HG03457 (cell line): ENCODE measurements at regions not wholly inside any gene's neighbourhood (a gene's known extent, or its start where the extent isn't known, plus 50 kb on each side); places are given as distances from the start of the nearest gene placed in this dataset.
"Not testable (repeated sequence)": the region's sequence is repeated elsewhere in the genome, so short reads cannot be mapped to it uniquely, and the experiment has no call there.

Source experiments
- ATAC-seq: cut with Tn5 transposase; IDR thresholded peaks from one replicate; pipeline ENCODE4 v1.9.1; 2021; ENCODE audit warnings: moderate number of reproducible peaks; ENCODE audit not compliant: unreplicated experiment

DNA sequence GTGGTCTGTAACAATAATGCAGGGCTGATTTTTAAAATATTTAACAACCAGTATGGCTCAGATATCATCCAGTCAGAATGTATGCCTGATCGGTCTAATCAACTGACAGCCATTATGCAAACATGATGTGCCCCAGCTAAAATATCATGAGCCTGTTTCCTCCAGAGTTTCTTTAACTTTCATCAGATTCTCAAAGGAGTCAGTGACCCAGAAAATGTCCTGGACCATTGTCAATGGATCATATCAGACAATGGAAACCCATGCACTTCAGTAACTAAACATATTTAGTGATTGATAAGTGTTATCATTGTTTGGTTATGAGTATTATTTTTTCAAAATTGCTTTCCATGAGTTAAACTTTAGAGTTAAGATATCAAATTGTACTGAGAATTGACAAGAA lies 173.5 kb downstream of the LMBRD1 start:
- no peak for ATAC-seq

DNA sequence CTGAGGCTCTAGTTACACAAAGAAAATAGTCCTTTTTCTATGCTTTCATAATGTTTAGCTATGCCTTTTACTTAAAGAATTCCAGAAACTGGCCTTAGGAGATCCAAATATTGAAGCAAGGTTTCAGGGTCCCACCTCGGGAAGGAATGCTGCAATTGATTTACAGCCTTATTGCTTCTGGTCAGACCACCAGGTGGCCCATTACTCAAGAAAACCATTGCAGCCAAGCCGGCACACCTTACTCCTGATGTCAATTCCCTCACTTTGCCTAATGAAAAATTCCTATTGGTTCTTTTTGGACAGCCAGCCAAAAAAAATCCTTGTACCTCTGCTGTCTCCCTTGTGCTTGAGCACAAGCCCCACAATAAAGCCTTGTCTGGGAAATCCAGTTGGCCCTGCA lies 173.9 kb downstream of the LMBRD1 start:
- ATAC-seq, result no peak

DNA sequence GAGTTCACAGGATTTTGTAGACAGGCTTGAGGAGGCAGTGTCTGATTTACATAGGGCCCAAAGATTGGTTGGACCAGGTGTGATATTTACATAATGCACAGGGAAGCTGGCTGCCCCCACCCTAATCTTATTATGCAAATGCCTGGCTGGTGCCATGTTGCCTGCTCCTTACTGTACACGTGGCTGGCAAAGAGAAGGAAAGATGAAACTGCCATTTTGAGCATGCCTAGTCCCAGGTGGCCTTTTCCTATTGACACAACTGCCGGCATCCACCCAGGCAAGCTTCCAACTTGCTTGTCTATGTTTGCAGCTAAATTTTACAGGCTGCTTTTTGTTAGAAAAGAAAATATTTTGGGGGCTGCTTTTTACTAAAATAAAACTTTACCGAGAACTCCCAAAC lies 174.6 kb downstream of the LMBRD1 start:
- no peak for ATAC-seq

DNA sequence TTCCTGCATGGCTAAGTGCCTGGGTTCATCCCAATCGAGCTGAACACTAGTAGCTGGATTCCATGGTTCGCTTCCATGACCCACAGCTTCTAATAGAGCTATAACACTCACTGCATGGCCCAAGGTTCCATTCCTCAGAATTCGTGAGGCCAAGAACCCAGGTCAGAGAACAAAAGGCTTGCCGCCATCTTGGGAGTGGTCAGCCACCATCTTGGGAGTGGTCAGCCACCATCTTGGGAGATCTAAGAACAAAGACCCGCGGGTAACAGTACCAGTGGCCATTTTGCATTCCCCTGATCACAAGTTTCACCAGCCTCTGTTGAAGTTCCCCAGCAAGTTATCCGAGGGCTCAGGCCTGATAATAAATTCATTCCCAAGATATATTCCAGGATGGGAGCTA lies 179.6 kb downstream of the LMBRD1 start:
- ATAC-seq, result no peak

DNA sequence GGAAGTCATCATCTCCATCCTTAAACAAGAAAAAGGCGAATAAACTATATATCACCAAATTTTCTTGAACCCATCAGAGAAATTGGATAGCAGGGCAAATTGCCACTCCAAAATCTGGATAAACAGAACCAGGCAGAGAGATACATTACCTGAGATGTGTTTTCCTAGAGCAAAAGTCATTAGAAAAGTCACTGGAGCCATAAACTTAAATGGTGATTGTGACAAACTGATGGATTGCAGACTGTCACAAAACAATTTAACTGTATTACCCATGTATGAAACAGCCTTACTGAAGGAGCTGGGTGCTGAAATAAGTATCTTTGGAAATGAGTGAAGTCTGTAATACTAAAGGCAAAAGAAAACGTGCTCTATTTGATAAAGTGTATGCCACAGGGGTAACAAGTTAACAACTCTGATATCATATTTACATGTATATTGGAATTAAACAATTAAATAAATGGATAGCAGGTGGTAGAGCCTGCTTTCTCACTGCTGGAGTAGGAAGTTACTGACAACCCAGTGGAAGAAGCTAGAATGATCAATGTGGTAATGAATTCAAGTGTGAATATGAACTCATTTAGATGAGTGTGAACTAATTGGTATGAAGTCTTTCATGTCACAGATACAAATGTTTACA lies 186.9 kb downstream of the LMBRD1 start:
- ATAC-seq, result no peak

DNA sequence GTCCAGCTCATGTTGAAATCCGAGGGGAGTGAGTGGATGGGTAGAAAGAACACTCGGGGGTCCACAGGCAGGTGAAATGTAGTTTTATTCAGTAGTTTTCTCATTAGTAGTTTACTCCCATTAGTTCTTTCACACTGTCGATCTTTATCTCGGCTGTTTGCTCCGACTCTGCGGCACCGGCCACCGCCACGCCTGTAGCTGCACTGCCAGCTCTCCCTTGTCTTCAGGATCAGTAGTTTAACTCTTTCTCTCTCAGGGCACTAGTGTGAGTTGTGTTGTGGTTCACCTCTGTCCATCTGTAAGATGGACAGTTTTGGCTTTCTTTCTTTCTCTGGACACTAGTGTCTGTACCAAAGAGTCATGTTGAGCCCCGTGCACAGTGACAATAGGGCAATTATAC lies 195.7 kb downstream of the LMBRD1 start:
- ATAC-seq, result no peak

DNA sequence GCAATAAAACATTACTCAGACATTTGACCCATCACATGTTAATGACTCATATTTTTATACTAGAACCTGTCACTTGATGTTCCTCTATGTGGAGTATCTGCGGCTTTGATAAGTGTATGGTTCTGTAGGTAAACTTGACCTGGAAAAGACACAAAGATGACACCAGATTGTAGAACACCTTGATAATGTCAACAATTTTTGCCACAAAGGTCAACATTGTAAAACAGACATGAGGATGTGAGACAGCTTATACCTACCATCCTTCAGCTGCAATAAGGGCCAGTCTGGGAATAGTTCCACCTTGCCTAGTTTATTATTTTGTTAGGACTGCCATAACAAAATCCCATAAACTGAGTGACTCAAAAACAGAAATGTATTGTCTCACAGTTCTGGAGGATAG lies 202.4 kb downstream of the LMBRD1 start:
- no peak for ATAC-seq

DNA sequence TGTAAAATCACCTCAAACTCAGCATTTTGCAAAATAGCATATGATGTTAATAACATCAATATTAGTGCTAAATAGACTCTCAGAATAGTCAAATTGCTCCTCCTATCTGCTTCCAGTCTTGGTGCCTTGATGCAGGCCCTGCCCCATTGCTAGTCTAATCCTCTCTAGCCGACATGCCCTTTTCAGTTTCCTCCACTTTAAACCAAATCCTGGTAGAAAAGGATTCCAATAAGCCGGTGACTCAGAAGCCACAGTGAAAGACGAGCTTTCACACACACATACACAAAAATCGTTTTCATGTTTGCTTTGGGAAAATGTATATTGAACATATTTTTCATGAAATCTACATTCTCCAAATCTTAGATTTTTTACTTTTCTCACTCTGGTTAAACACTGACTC lies 203.1 kb downstream of the LMBRD1 start:
- ATAC-seq, result no peak

DNA sequence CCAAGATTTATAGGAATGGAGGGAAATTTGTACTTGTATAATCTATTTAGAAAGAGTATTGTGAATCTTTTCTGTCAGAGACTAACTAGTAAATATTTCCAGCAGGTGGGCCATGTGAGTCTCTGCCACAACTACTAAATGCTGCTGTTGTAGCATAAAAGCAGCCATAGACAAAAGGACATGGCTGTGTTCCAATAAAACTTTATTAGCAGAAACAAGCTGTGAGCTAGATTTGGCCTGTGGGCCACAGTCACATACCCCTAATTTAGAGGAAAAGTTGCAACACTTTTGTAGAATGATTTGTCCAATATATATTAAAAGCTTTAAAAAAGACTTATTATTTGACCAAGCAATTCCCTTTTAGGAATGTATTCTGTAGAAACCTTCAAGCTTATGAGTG lies 207.2 kb downstream of the LMBRD1 start:
- ATAC-seq, result no peak

DNA sequence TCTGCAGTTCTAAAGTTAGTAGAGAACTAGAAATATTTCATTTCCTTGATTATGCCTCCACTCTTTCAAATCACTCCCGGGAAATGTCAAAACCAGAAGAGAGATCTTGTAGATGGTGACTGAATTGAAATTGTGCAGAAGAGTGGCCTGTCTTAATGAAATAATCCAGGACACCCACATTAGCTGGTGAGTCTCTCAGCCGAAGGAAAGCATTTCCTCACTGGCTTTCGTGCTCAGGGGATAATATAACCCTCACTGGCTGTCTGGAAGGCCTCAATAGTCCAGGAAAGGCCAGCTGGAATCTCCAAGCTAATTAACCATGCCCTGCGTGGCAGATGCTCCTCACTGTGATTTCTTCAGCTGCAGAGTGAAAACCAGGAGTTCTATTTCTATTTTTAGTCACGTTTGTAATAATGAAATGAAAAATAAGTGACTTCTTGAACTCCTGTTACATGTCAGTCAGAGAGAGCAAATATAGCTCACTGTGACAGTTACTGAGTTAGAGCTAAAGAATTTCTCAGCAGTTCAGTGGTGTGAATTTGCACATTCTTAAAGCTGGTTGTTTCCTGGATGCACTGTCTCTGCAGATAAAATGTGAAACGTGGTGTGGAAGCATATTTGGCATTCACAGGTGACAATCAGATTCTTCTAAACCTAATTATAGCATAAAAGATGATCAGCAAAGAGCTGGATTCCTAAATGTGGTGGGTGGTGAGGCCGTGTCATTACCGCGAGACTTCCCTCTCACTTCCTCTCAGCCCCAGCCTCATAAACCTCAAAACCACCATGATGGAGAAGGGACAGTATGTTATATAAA lies 211.7 kb downstream of the LMBRD1 start:
- peak; percentile 96 for ATAC-seq

DNA sequence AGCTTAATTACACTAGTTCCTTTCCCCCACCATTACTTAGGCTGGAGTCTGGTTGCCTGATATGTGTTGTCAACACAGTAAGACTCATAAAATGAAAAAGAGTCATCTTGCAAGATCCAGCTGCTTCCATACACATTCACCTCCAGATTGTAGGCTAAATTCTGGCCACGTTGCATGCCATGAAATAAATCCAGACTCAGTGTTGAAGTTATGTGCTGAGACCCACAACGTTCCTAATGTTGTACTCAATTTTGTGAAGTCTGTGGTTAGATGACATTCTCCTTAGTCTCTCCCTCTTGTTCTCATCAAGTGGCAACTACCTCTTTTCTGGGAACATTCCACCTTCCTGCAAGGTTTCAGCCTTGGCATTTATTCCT lies 212.3 kb downstream of the LMBRD1 start:
- ATAC-seq, result no peak

DNA sequence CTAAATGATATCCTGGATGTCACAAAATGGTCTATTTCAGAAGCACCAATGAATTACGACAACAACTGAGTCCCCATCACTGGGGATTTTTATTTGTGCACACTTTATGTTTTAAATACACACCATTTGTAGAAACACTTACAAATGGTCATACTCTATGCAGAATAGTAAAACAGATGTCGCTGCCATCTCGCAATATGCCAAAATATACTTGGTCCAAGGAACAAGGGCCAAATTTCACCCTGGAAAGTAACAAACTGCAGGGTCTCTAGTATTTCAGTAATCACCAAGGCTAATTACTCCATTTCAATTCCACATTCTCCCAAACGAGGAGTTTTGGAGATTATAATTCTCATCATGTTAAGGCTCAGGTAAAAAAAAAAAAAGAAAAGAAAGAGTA lies 215.2 kb downstream of the LMBRD1 start:
- no peak for ATAC-seq

DNA sequence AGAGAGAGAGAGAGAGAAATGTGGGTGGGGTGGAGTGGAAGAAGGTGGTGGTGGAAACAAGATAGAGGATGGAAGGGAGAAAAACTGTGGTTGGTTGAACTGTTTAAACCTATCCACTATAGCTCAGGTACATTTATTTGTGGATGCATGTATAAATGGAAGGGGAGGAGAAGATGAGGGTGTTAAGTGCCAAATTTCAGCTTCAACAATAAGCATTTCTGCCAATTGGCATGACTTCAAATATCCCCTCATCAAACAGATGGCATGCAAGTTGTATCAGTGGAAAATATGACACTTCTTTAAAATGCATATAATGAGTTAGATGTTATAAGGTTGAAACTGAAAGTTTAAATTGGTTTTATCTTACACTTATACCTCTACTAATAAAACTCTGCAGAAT lies 216.1 kb downstream of the LMBRD1 start:
- no peak for ATAC-seq

DNA sequence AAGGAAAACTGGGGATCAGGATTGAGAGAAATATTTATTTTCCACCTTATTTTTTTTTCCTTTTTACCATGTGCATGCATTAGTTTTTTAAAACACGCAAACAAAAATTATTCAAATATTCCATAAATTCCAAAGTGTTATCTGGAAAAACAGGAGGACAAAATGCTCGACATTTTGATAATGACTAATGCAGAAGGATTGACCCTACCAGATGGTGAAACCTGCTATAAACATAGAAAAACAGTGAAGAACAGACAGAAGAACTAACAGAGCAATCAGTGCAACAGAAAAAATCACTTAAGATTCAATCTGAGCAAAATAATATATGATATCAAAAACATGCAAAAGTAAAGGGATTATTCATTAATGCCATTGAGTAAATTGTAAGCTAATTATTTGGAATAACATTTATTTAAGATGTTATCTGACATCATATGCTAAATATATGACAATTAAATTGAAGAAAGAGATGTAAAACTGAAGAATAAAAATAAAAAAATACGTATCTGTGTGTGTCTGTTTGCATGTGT lies 218.4 kb downstream of the LMBRD1 start:
- ATAC-seq, result no peak

DNA sequence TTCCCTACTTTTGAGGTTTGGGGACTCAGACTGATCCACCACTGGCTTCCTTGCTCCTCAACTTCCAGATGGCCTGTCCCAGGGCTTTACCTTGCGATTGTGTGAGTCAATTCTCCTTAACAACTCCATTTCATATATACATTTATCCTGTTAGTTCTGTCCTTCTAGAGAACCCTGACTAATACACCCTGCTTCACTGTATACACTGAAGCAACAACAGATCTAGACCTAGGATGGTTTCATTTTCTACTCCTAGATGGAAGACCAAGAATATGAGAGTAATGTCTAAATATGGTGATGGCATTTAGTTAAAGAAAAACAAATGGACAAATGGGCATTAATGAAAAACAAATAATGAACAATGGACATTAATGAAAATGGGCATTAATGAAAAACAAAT lies 225.6 kb downstream of the LMBRD1 start:
- ATAC-seq, result no peak

DNA sequence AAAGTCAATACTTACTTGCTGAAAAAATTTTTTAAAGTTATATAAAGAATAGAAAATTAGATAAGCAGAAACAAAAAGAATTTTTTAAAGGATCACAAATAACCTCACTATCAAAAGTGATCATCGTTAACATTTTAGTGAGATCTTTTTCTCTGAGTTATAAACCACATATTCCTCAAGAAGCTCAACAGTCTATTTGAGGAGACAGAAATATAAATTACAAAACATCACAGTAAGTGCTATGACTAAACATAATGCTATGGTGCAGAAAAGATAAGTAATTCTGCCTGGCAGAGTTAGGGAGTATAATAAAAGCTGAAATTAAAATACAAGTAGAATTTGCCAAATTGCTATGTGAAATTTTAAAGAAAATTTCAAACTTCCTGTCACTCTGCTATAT lies 226.7 kb downstream of the LMBRD1 start:
- ATAC-seq, result no peak

DNA sequence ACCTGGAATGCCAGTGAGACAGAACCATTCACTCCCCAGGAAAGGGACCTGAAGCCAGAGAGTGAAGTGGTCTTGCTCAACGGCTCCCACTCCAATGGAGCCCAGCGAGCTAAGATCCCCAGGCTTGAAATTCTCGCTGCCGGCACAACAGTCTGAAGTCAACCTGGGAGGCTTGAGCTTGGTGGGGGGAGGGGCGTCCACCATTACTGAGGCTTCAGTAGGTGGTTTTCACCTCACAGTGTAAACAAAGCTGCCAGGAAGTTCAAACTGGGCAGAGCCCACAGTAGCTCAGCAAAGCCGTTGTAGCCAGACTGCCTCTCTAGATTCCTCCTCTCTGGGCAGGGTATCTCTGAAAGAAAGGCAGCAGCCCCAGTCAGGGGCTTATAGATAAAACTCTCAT lies 236.2 kb downstream of the LMBRD1 start:
- ATAC-seq, result not testable (repeated sequence)

DNA sequence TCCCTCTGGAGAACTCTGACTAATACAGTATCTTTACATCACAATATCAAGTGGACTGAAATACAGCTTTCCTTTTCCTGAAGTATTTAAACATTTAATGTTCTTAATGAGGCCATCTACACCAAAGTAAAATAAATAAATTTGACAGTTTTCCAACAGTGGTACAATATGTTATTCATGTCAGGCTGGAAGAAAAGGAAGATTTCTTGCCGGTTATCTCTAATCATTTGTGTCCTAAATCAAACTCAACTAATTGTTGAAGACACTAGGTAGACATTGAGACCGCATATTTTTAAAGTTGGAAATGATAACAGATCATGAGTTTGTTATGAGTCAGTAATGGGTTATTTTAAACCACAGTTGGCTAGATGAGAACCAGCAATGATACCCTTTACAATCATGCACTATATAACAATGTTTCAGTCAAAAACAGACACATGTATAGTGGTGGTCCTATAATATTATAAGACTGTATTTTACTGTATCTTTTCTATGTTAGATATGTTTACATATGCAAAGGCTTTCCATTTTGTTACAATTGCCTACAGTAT lies 241.6 kb downstream of the LMBRD1 start:
- no peak for ATAC-seq

DNA sequence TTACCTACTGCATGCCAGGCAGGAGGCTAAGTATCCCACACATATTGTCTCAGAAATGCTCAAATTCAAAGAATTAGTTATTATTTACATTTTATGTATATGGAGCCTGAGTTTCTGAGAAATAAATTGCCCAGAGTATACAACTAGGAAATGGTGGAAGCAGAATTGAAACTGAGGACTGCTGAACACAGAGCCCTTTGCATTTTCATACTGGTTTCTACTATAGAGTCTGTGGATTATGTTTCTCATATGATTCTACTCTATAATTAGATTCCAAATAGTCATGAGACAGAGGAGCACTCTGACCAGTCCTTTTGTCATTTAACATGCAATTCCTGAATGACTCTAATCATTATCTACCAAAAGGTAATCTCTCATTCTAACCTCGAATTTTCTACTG lies 254.3 kb downstream of the LMBRD1 start:
- no peak for ATAC-seq

DNA sequence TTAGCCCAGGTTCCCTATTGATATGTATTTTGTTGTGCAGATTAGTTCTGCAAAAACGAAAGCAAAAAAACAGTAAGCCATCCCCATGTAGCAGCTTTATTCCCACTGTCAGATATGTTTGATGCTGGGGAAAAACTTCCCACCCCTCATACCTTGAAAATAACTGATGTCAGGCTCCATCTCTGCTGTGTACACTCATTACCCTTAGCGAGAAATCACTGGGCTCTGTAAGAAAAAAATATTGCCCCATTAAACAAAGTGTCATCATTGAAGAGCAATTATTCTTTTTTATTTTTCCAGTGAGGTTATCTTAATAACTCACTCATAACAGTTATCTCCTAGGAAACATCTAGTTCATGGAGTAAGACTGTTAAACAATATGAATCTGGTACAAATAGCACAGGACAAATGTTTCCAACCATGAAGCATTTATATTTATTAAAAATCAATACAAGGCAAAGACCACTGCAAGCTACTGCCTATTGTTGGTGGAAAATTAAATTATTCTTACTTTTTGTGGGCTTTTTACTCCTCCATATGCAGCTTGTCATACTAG lies 268.8 kb downstream of the LMBRD1 start:
- ATAC-seq, result no peak

DNA sequence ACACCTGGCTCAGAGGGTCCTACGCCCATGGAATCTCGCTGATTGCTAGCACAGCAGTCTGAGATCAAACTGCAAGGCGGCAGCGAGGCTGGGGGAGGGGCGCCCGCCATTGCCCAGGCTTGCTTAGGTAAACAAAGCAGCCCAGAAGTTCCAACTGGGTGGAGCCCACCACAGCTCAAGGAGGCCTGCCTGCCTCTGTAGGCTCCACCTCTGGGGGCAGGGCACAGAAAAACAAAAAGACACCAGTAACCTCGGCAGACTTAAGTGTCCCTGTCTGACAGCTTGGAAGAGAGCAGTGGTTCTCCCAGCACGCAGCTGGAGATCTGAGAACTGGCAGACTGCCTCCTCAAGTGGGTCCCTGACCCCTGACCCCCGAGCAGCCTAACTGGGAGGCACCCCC lies 281.3 kb downstream of the LMBRD1 start:
- ATAC-seq, result not testable (repeated sequence)

DNA sequence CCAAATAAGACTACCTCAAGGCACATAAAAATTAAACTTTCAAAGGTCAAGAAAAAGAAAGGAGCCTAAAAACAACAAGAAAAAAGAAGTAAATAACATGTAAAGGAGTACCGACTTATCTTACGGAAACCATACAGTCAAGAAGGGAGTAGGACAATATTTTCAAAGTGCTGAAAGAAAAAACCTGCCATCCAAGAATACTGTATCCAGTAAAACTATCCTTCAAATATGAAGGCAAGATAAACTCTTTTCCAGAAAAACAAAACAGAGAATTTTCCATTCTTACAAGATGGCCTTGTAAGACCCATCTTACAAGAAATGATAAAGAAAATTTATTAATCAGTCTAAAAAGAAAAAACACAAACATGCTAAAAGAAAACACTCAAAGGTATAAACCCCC lies 302.2 kb downstream of the LMBRD1 start:
- no peak for ATAC-seq
